ENCODE measurements at regions not wholly inside any gene's neighbourhood (a gene's known extent, or its start where the extent isn't known, plus 50 kb on each side); places are given as distances from the start of the nearest gene placed in this dataset.

DNA sequence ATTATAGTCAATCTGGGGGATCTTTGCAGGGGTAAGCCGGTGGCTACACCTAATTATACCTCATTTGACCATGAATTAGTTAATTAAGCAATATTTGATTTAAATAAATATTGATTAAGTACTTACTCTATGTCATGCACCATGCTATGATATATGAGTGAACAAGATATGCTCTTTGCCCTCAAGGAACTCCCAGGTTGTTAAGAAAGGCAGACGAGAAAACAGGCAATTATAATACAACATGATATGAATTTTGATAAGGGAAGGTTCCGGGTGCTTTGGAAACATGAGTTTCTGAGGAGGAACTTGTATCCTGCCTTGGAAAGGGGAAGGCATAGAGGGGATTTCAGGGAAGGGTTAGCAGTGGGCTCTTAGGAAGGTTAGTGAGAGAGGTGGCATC lies 412.9 kb downstream of the WDR72 start:
- no peak overlapping the region for H3K4me3 ChIP-seq (replicated peaks in 1 of 3; ENCODE audit: low read depth in 2 of 3, low read length in 3 of 3)
- no peak overlapping the region for H3K27ac Mint-ChIP-seq

DNA sequence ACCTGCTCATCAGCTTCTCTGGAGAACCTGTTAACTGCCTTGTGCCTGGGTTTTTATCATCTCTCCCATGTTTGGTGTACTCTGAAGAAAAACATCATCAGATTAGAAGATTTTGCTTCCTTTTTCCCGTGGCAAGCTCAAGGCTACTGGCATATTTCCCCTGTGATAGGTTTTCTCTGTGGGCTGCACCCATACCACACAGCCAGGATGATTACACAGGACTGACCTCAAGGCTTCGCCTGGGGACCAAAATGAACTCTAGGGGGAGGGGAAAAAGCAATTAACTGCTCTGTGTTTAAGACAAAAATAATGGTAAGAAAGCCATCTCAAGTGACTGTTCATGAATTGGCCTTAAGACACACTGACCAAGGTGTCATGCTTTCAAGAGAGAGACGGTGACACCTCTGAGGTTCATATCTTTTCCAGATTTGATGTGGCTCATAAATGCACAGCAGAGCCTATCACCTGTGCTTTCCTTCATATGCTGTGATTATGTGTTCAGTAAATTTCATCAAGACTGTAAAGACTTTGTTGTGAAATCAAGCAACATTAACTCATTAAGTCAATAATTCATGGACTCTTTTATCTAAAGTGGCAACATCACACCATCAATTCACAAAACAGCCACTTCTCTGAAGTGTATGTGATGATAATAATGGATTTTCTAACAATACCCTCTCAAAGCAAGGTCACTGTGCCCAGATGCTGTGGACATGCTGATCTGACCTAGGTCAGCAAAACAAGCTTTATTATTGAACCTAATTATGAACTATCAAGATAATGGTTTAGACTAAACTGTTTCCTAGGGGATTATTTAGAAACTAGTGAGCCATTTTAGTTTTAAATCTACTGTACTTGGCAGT lies 427.9 kb downstream of the WDR72 start:
- Mint-ChIP-seq H3K27me3 (ENCODE audit: low read depth in 3 of 3) (peaks cover 0 to 1% (median 0%) of the 10 kb centered on the region in 3 donors), H3K4me1 (no peaks in the 10 kb centered on the region), H3K27ac (no peak overlapping the region), H3K4me3 (no peak overlapping the region), H3K9me3 (peaks cover 0 to 6% (median 2%) of the 10 kb centered on the region in 7 donors), H3K36me3 (no peaks in the 10 kb centered on the region)
- H3K9ac ChIP-seq (ENCODE audit: insufficient read depth, low read length, poor library complexity, severe bottlenecking), result no peak overlapping the region
- 80% methylated on average over 1 of the region's 3 CpGs for WGBS (ENCODE audit: insufficient coverage)
- no peaks in the 10 kb centered on the region for H3K4me1 ChIP-seq (ENCODE audit: control insufficient read depth in 1 of 2, insufficient read depth in 2 of 2, low read length in 2 of 2)
- DNase-seq, result no peak
- H3K79me2 ChIP-seq (ENCODE audit: insufficient read depth, low read length), result no peaks in the 10 kb centered on the region
- no peak overlapping the region for H2AFZ ChIP-seq (ENCODE audit: insufficient read depth, low read depth, low read length, poor library complexity, severe bottlenecking)
- no peak overlapping the region for H3K4me2 ChIP-seq (replicated peaks; ENCODE audit: extremely low read depth, low read length, poor library complexity, severe bottlenecking)
- H3K9me3 ChIP-seq (replicated peaks in 1 of 2; ENCODE audit: control insufficient read depth in 1 of 2, insufficient read depth in 1 of 2, low read length in 2 of 2), result peaks cover 0 to 3% of the 10 kb centered on the region in 2 donors
- no peaks in the 10 kb centered on the region for H3K27me3 ChIP-seq (ENCODE audit: control insufficient read depth in 2 of 2, insufficient read depth in 2 of 2, low read length in 2 of 2)
- no peak overlapping the region for H3K4me3 ChIP-seq (replicated peaks in 1 of 3; ENCODE audit: low read depth in 2 of 3, low read length in 3 of 3)
- TF ChIP-seq, protein P1, sequence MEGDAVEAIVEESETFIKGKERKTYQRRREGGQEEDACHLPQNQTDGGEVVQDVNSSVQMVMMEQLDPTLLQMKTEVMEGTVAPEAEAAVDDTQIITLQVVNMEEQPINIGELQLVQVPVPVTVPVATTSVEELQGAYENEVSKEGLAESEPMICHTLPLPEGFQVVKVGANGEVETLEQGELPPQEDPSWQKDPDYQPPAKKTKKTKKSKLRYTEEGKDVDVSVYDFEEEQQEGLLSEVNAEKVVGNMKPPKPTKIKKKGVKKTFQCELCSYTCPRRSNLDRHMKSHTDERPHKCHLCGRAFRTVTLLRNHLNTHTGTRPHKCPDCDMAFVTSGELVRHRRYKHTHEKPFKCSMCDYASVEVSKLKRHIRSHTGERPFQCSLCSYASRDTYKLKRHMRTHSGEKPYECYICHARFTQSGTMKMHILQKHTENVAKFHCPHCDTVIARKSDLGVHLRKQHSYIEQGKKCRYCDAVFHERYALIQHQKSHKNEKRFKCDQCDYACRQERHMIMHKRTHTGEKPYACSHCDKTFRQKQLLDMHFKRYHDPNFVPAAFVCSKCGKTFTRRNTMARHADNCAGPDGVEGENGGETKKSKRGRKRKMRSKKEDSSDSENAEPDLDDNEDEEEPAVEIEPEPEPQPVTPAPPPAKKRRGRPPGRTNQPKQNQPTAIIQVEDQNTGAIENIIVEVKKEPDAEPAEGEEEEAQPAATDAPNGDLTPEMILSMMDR (IDR thresholded peaks at IDR 0.05), result no peak
- H4K20me1 ChIP-seq (ENCODE audit: insufficient read depth, low read length), result no peaks in the 10 kb centered on the region
- H3K27ac ChIP-seq (ENCODE audit: low read depth in 1 of 2, low read length in 2 of 2), result no peak overlapping the region
- H3K36me3 ChIP-seq (replicated peaks in 1 of 2; ENCODE audit: control insufficient read depth in 1 of 2, insufficient read depth in 2 of 2, low read length in 2 of 2), result no peaks in the 10 kb centered on the region
- intact Hi-C loops (cut with micrococcal nuclease), result no loop called here

More for the DNA sequence above, 412.9 kb downstream of the WDR72 start:
- no peaks in the 10 kb centered on the region for H4K20me1 ChIP-seq (ENCODE audit: insufficient read depth, low read length)
- TF ChIP-seq, protein P1 (IDR thresholded peaks at IDR 0.05), result no peak
- H3K4me3 Mint-ChIP-seq, result no peak overlapping the region
- H3K4me2 ChIP-seq (replicated peaks; ENCODE audit: extremely low read depth, low read length, poor library complexity, severe bottlenecking), result no peak overlapping the region
- no peaks in the 10 kb centered on the region for H3K79me2 ChIP-seq (ENCODE audit: insufficient read depth, low read length)
- no peak overlapping the region for H3K27ac ChIP-seq (ENCODE audit: low read depth in 1 of 2, low read length in 2 of 2)
- H2AFZ ChIP-seq (ENCODE audit: insufficient read depth, low read depth, low read length, poor library complexity, severe bottlenecking), result no peak overlapping the region
- H3K9ac ChIP-seq (ENCODE audit: insufficient read depth, low read length, poor library complexity, severe bottlenecking), result no peak overlapping the region
- no peaks in the 10 kb centered on the region for H3K9me3 ChIP-seq (replicated peaks in 1 of 2; ENCODE audit: control insufficient read depth in 1 of 2, insufficient read depth in 1 of 2, low read length in 2 of 2)
- H3K27me3 ChIP-seq (ENCODE audit: control insufficient read depth in 2 of 2, insufficient read depth in 2 of 2, low read length in 2 of 2), result no peaks in the 10 kb centered on the region
- no peaks in the 10 kb centered on the region for H3K36me3 Mint-ChIP-seq
- no peaks in the 10 kb centered on the region for H3K4me1 Mint-ChIP-seq
- H3K27me3 Mint-ChIP-seq (ENCODE audit: low read depth in 3 of 3), result no peaks in the 10 kb centered on the region
- H3K4me1 ChIP-seq (ENCODE audit: control insufficient read depth in 1 of 2, insufficient read depth in 2 of 2, low read length in 2 of 2), result no peaks in the 10 kb centered on the region
- intact Hi-C loops (cut with micrococcal nuclease), result no loop called here
- peaks cover 0 to 4% (median 0%) of the 10 kb centered on the region in 7 donors for H3K9me3 Mint-ChIP-seq
- H3K36me3 ChIP-seq (replicated peaks in 1 of 2; ENCODE audit: control insufficient read depth in 1 of 2, insufficient read depth in 2 of 2, low read length in 2 of 2), result no peaks in the 10 kb centered on the region
- WGBS (ENCODE audit: insufficient coverage), result 83% methylated on average over 1 of the region's 3 CpGs
- DNase-seq, result no peak

Data from CD14-positive monocyte (primary cell).